ENCODE measurements at regions not wholly inside any gene's neighbourhood (a gene's known extent, or its start where the extent isn't known, plus 50 kb on each side); places are given as distances from the start of the nearest gene placed in this dataset.

- Histone ChIP-seq H3K4me2 (ENCODE audit: low read length) (no peak overlapping the region), H2AFZ (ENCODE audit: low read depth, low read length) (no peak overlapping the region), H3K79me2 (ENCODE audit: low read length) (no peaks in the 10 kb centered on the region), H3K9ac (ENCODE audit: low read length) (no peak overlapping the region), H3K36me3 (replicated peaks; ENCODE audit: low read depth, low read length) (no peaks in the 10 kb centered on the region), H4K20me1 (ENCODE audit: insufficient read depth, low read length) (no peaks in the 10 kb centered on the region), H3K4me3 (ENCODE audit: low read length) (no peak overlapping the region), H3K9me3 (ENCODE audit: insufficient read depth, low read length) (no peaks in the 10 kb centered on the region), H3K27ac (ENCODE audit: low read length) (no peak overlapping the region), H3K27me3 (ENCODE audit: low read depth, low read length) (no peaks in the 10 kb centered on the region), H3K4me1 (ENCODE audit: low read length) (no peaks in the 10 kb centered on the region)
- TF ChIP-seq EZH2phosphoT487 (IDR thresholded peaks at IDR 0.05; ENCODE audit: low read depth) (no peak), CTCF (IDR thresholded peaks at IDR 0.05; ENCODE audit: low read depth, low read length) (no peak)
These were observed 481.4 kb upstream of the CDH18 start for GRCh38 chr5:20469390-20469789.

GRCh38 chr5:20466512-20466911 is 478.5 kb upstream of the CDH18 start:
- no peak overlapping the region for H3K27ac ChIP-seq (ENCODE audit: low read length)
- no peaks in the 10 kb centered on the region for H3K9me3 ChIP-seq (ENCODE audit: insufficient read depth, low read length)
- no peak overlapping the region for H2AFZ ChIP-seq (ENCODE audit: low read depth, low read length)
- no peaks in the 10 kb centered on the region for H3K36me3 ChIP-seq (replicated peaks; ENCODE audit: low read depth, low read length)
- no peak overlapping the region for H3K9ac ChIP-seq (ENCODE audit: low read length)
- H3K4me1 ChIP-seq (ENCODE audit: low read length): no peaks in the 10 kb centered on the region
- no peaks in the 10 kb centered on the region for H3K27me3 ChIP-seq (ENCODE audit: low read depth, low read length)
- H3K79me2 ChIP-seq (ENCODE audit: low read length): no peaks in the 10 kb centered on the region
- no peaks in the 10 kb centered on the region for H4K20me1 ChIP-seq (ENCODE audit: insufficient read depth, low read length)
- H3K4me2 ChIP-seq (ENCODE audit: low read length): no peak overlapping the region
- TF ChIP-seq EZH2phosphoT487 (IDR thresholded peaks at IDR 0.05; ENCODE audit: low read depth) (no peak), CTCF (IDR thresholded peaks at IDR 0.05; ENCODE audit: low read depth, low read length) (no peak)
- H3K4me3 ChIP-seq (ENCODE audit: low read length): no peak overlapping the region

GRCh38 chr5:20463206-20463605 is 475.2 kb upstream of the CDH18 start:
- H3K9ac ChIP-seq (ENCODE audit: low read length): no peak overlapping the region
- no peaks in the 10 kb centered on the region for H3K9me3 ChIP-seq (ENCODE audit: insufficient read depth, low read length)
- no peaks in the 10 kb centered on the region for H3K36me3 ChIP-seq (replicated peaks; ENCODE audit: low read depth, low read length)
- H4K20me1 ChIP-seq (ENCODE audit: insufficient read depth, low read length): no peaks in the 10 kb centered on the region
- TF ChIP-seq EZH2phosphoT487 (IDR thresholded peaks at IDR 0.05; ENCODE audit: low read depth) (no peak), CTCF (IDR thresholded peaks at IDR 0.05; ENCODE audit: low read depth, low read length) (no peak)
- no peak overlapping the region for H3K4me2 ChIP-seq (ENCODE audit: low read length)
- no peaks in the 10 kb centered on the region for H3K4me1 ChIP-seq (ENCODE audit: low read length)
- H3K27ac ChIP-seq (ENCODE audit: low read length): no peak overlapping the region
- no peaks in the 10 kb centered on the region for H3K79me2 ChIP-seq (ENCODE audit: low read length)
- H3K4me3 ChIP-seq (ENCODE audit: low read length): no peak overlapping the region
- H3K27me3 ChIP-seq (ENCODE audit: low read depth, low read length): no peaks in the 10 kb centered on the region
- no peak overlapping the region for H2AFZ ChIP-seq (ENCODE audit: low read depth, low read length)

GRCh38 chr5:20446121-20446520 is 458.1 kb upstream of the CDH18 start:
- H3K27ac ChIP-seq (ENCODE audit: low read length): no peak overlapping the region

More at GRCh38 chr5:20446121-20446520, 458.1 kb upstream of the CDH18 start:
- Histone ChIP-seq H4K20me1 (ENCODE audit: insufficient read depth, low read length) (no peaks in the 10 kb centered on the region), H3K27me3 (ENCODE audit: low read depth, low read length) (no peaks in the 10 kb centered on the region), H2AFZ (ENCODE audit: low read depth, low read length) (no peak overlapping the region), H3K9me3 (ENCODE audit: insufficient read depth, low read length) (no peaks in the 10 kb centered on the region), H3K79me2 (ENCODE audit: low read length) (no peaks in the 10 kb centered on the region), H3K36me3 (replicated peaks; ENCODE audit: low read depth, low read length) (no peaks in the 10 kb centered on the region), H3K4me3 (ENCODE audit: low read length) (no peak overlapping the region), H3K9ac (ENCODE audit: low read length) (no peak overlapping the region), H3K4me1 (ENCODE audit: low read length) (no peaks in the 10 kb centered on the region), H3K4me2 (ENCODE audit: low read length) (no peak overlapping the region)
- no peak for TF ChIP-seq EZH2phosphoT487 (IDR thresholded peaks at IDR 0.05; ENCODE audit: low read depth)
